SU-DHL-6 (cell line): ENCODE measurements at regions not wholly inside any gene's neighbourhood (a gene's known extent, or its start where the extent isn't known, plus 50 kb on each side); places are given as distances from the start of the nearest gene placed in this dataset.
"Not testable (repeated sequence)": the region's sequence is repeated elsewhere in the genome, so short reads cannot be mapped to it uniquely, and the experiment has no call there.

ENCODE experiments used
- H2AFZ ChIP-seq: fragments of 200-600 bp; sonication (generic); 2 replicates; pipeline ENCODE4 v1.6.1; 2014; ENCODE audit warnings: low read depth, mild to moderate bottlenecking, moderate library complexity, mixed read lengths, antibody characterized with exemption, low read length; ENCODE audit not compliant: severe bottlenecking
- H3F3A ChIP-seq: fragments of 200-600 bp; shearing (Covaris generic); 2 replicates; pipeline ENCODE4 v1.6.0; 2016; ENCODE audit warnings: antibody characterized with exemption, mild to moderate bottlenecking; ENCODE audit not compliant: insufficient read depth
- H3K27ac ChIP-seq: fragments of 200-600 bp; sonication (generic); 2 replicates; pipeline ENCODE4 v1.5.1; 2016; ENCODE audit warnings: low read depth, mild to moderate bottlenecking, low read length, moderate library complexity, mixed read lengths
- H3K27me3 ChIP-seq: fragments of 200-600 bp; sonication (generic), shearing (Covaris generic); 2 replicates; pipeline ENCODE4 v1.6.0; 2014; ENCODE audit warnings: mild to moderate bottlenecking, low read length
- H3K36me3 ChIP-seq: fragments of 200-600 bp; sonication (generic); 2 replicates; pipeline ENCODE4 v1.6.1; 2014; ENCODE audit warnings: mild to moderate bottlenecking, low read length, mixed read lengths
- H3K4me2 ChIP-seq: fragments of 300-600, 200-600 bp; shearing (Covaris generic), sonication (generic); 2 replicates; pipeline ENCODE4 v1.6.0; 2014; ENCODE audit warnings: low read length, low read depth, mild to moderate bottlenecking; ENCODE audit not compliant: poor library complexity, severe bottlenecking
- H3K4me3 ChIP-seq: fragments of 200-600 bp; sonication (generic); 2 replicates; pipeline ENCODE4 v1.5.1; 2014; ENCODE audit warnings: antibody characterized with exemption, low read length, mild to moderate bottlenecking, mixed read lengths; ENCODE audit not compliant: insufficient read depth, poor library complexity, severe bottlenecking
- H3K79me2 ChIP-seq: fragments of 200-600 bp; sonication (generic); 2 replicates; pipeline ENCODE4 v1.6.1; 2014; ENCODE audit warnings: mild to moderate bottlenecking, low read length, moderate library complexity; ENCODE audit not compliant: insufficient read depth
- H3K9ac ChIP-seq: fragments of 200-600 bp; sonication (generic); 2 replicates; pipeline ENCODE4 v1.7.0; 2014; ENCODE audit warnings: mild to moderate bottlenecking, low read length
- H3K9me2 ChIP-seq: fragments of 200-600 bp; sonication (generic); replicated peaks from 2 replicates; pipeline ENCODE4 v1.6.1; 2014; ENCODE audit warnings: low read length; ENCODE audit not compliant: insufficient read depth
- H3K9me3 ChIP-seq: fragments of 200-600 bp; sonication (generic); 2 replicates; pipeline ENCODE4 v1.6.1; 2014; ENCODE audit warnings: low read length, mixed read lengths; ENCODE audit not compliant: insufficient read depth
- H4K20me1 ChIP-seq: fragments of 200-600 bp; sonication (generic); 2 replicates; pipeline ENCODE4 v1.6.1; 2014; ENCODE audit warnings: low read depth, mild to moderate bottlenecking, antibody characterized with exemption, low read length, moderate library complexity, mixed read lengths
- CTCF ChIP-seq: fragments of 200-600 bp; sonication (generic); IDR thresholded peaks from one replicate; pipeline ENCODE4 v1.5.1; 2017; ENCODE audit warnings: antibody characterized with exemption, mild to moderate bottlenecking, low read length, moderate library complexity; ENCODE audit not compliant: insufficient read depth, poor library complexity, severe bottlenecking
- EZH2phosphoT487 ChIP-seq: fragments of 200-600 bp; sonication (generic), shearing (Covaris generic); conservative IDR thresholded peaks from 2 replicates; pipeline ENCODE4 v1.6.1; 2018; ENCODE audit warnings: mild to moderate bottlenecking, antibody characterized with exemption, low read length, moderate library complexity, mixed read lengths

- no peak overlapping the region for H3K4me3 ChIP-seq
- H3K27me3 ChIP-seq: no peaks in the 10 kb centered on the region
- no peaks in the 10 kb centered on the region for H4K20me1 ChIP-seq
- no peaks in the 10 kb centered on the region for H3K36me3 ChIP-seq
- no peaks in the 10 kb centered on the region for H3K9me3 ChIP-seq
- H3F3A ChIP-seq: no peaks in the 10 kb centered on the region
- no peaks in the 10 kb centered on the region for H3K79me2 ChIP-seq
- H2AFZ ChIP-seq: no peak overlapping the region
- no peak overlapping the region for H3K9ac ChIP-seq
- H3K9me2 ChIP-seq: no peaks in the 10 kb centered on the region
- no peak overlapping the region for H3K4me2 ChIP-seq
- TF ChIP-seq EZH2phosphoT487 (no peak), CTCF (no peak)
- H3K27ac ChIP-seq: no peak overlapping the region
Observed at GRCh38 chr5:57635146-57635777, 152.7 kb upstream of the ACTBL2 start.

GRCh38 chr5:57632937-57633336 is 150.3 kb upstream of the ACTBL2 start:
- no peaks in the 10 kb centered on the region for H3K27me3 ChIP-seq
- H2AFZ ChIP-seq: no peak overlapping the region
- no peak overlapping the region for H3K4me3 ChIP-seq
- no peaks in the 10 kb centered on the region for H3K9me2 ChIP-seq
- no peaks in the 10 kb centered on the region for H3K9me3 ChIP-seq
- H3K27ac ChIP-seq: no peak overlapping the region
- no peak overlapping the region for H3K9ac ChIP-seq
- no peaks in the 10 kb centered on the region for H3K79me2 ChIP-seq
- H3K4me2 ChIP-seq: no peak overlapping the region
- TF ChIP-seq CTCF (no peak), EZH2phosphoT487 (no peak)
- no peaks in the 10 kb centered on the region for H3F3A ChIP-seq
- H4K20me1 ChIP-seq: no peaks in the 10 kb centered on the region
- no peaks in the 10 kb centered on the region for H3K36me3 ChIP-seq

GRCh38 chr5:57631139-57631538 is 148.5 kb upstream of the ACTBL2 start:
- not testable (repeated sequence) for H3K9me3 ChIP-seq, H3K27ac ChIP-seq, H3K4me2 ChIP-seq, H3K9me2 ChIP-seq, H3K27me3 ChIP-seq, H2AFZ ChIP-seq, H3K4me3 ChIP-seq, H3K9ac ChIP-seq, H3K36me3 ChIP-seq, H3K79me2 ChIP-seq, H3F3A ChIP-seq, H4K20me1 ChIP-seq

- TF ChIP-seq CTCF (no peak), EZH2phosphoT487 (no peak)
- Histone ChIP-seq H3K79me2 (no peaks in the 10 kb centered on the region), H3K27ac (no peak overlapping the region), H3K9me2 (no peaks in the 10 kb centered on the region), H2AFZ (no peak overlapping the region), H3F3A (no peaks in the 10 kb centered on the region), H4K20me1 (no peaks in the 10 kb centered on the region), H3K9me3 (no peaks in the 10 kb centered on the region), H3K36me3 (no peaks in the 10 kb centered on the region), H3K4me3 (no peak overlapping the region), H3K4me2 (no peak overlapping the region), H3K9ac (no peak overlapping the region), H3K27me3 (no peaks in the 10 kb centered on the region)
Observed at GRCh38 chr5:57627661-57628060, 145.1 kb upstream of the ACTBL2 start.
